Gastrocnemius medialis (tissue), 4 donors: ENCODE measurements at regions not wholly inside any gene's neighbourhood (a gene's known extent, or its start where the extent isn't known, plus 50 kb on each side); places are given as distances from the start of the nearest gene placed in this dataset.
"Not testable (repeated sequence)": the region's sequence is repeated elsewhere in the genome, so short reads cannot be mapped to it uniquely, and the experiment has no call there.

Experiments used
- POLR2A ChIP-seq, 2 donors: fragments of 450-650 bp; IDR thresholded peaks; one replicate each; pipeline ENCODE4 v1.6.1; 2017; ENCODE audit warnings: antibody characterized with exemption in 2 of 2, mild to moderate bottlenecking in 2 of 2, moderate library complexity in 2 of 2
- TF ChIP-seq, protein P1 (sequence below), 5 experiments: fragments of 450-650 bp in 3 of 5; fragments of 200-600 bp in 2 of 5; sonication (generic) in 2 of 5; IDR thresholded peaks in 4 of 5; conservative IDR thresholded peaks in 1 of 5; 1 replicate in 4 of 5; 2 replicates in 1 of 5; pipeline ENCODE4 v1.5.1; 2016 to 2019; ENCODE audit warnings: antibody characterized with exemption in 5 of 5, mild to moderate bottlenecking in 3 of 5, moderate library complexity in 3 of 5

GRCh38 chr13:83642617-83643016 lies 239.7 kb downstream of the SLITRK1 start:
- TF ChIP-seq, protein P1, sequence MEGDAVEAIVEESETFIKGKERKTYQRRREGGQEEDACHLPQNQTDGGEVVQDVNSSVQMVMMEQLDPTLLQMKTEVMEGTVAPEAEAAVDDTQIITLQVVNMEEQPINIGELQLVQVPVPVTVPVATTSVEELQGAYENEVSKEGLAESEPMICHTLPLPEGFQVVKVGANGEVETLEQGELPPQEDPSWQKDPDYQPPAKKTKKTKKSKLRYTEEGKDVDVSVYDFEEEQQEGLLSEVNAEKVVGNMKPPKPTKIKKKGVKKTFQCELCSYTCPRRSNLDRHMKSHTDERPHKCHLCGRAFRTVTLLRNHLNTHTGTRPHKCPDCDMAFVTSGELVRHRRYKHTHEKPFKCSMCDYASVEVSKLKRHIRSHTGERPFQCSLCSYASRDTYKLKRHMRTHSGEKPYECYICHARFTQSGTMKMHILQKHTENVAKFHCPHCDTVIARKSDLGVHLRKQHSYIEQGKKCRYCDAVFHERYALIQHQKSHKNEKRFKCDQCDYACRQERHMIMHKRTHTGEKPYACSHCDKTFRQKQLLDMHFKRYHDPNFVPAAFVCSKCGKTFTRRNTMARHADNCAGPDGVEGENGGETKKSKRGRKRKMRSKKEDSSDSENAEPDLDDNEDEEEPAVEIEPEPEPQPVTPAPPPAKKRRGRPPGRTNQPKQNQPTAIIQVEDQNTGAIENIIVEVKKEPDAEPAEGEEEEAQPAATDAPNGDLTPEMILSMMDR (IDR thresholded peaks at IDR 0.05 in 4 of 5, conservative IDR thresholded peaks at IDR 0.05 in 1 of 5), result not testable (repeated sequence)
- not testable (repeated sequence) for TF ChIP-seq POLR2A (IDR thresholded peaks at IDR 0.05)
